ENCODE measurements at regions not wholly inside any gene's neighbourhood (a gene's known extent, or its start where the extent isn't known, plus 50 kb on each side); places are given as distances from the start of the nearest gene placed in this dataset.

GRCh38 chr18:29741461-29741860 is 1301.1 kb downstream of the DSC3 start:
- no peak overlapping the region for H3K4me2 ChIP-seq (ENCODE audit: low read depth, low read length, poor library complexity, severe bottlenecking)
- no peaks in the 10 kb centered on the region for H3K79me2 ChIP-seq (ENCODE audit: insufficient read depth, low read length)
- no peaks in the 10 kb centered on the region for H3K4me1 ChIP-seq (ENCODE audit: insufficient read depth, low read length, poor library complexity, severe bottlenecking)
- TF ChIP-seq EZH2phosphoT487 (IDR thresholded peaks at IDR 0.05; ENCODE audit: borderline replicate concordance) (no peak), CTCF (conservative IDR thresholded peaks at IDR 0.05; ENCODE audit: low read length) (no peak)
- no peaks in the 10 kb centered on the region for H3K9me3 ChIP-seq (ENCODE audit: insufficient read depth, low read depth, low read length)
- H2AFZ ChIP-seq (ENCODE audit: low read length): no peak overlapping the region
- H3K9me2 ChIP-seq (replicated peaks; ENCODE audit: low read depth, low read length): no peaks in the 10 kb centered on the region
- H3K36me3 ChIP-seq (ENCODE audit: insufficient read depth, low read length): no peaks in the 10 kb centered on the region
- H4K20me1 ChIP-seq (ENCODE audit: insufficient read depth, low read length, poor library complexity, severe bottlenecking): no peaks in the 10 kb centered on the region
- no peak overlapping the region for H3K9ac ChIP-seq (ENCODE audit: low read depth, low read length, poor library complexity, severe bottlenecking)
- no peaks in the 10 kb centered on the region for H3K27me3 ChIP-seq (ENCODE audit: insufficient read depth, low read length, poor library complexity, severe bottlenecking)
- no peaks in the 10 kb centered on the region for H3F3A ChIP-seq (ENCODE audit: low read depth)
- H3K4me3 ChIP-seq (ENCODE audit: low read length, poor library complexity, severe bottlenecking): no peak overlapping the region

GRCh38 chr18:29737620-29738019 is 1304.9 kb downstream of the DSC3 start:
- no peak overlapping the region for H3K4me3 ChIP-seq (ENCODE audit: low read length, poor library complexity, severe bottlenecking)
- no peaks in the 10 kb centered on the region for H3K9me3 ChIP-seq (ENCODE audit: insufficient read depth, low read depth, low read length)
- H3K36me3 ChIP-seq (ENCODE audit: insufficient read depth, low read length): no peaks in the 10 kb centered on the region
- H3K4me2 ChIP-seq (ENCODE audit: low read depth, low read length, poor library complexity, severe bottlenecking): no peak overlapping the region
- no peaks in the 10 kb centered on the region for H3K9me2 ChIP-seq (replicated peaks; ENCODE audit: low read depth, low read length)
- H4K20me1 ChIP-seq (ENCODE audit: insufficient read depth, low read length, poor library complexity, severe bottlenecking): no peaks in the 10 kb centered on the region
- no peaks in the 10 kb centered on the region for H3F3A ChIP-seq (ENCODE audit: low read depth)
- no peak for TF ChIP-seq EZH2phosphoT487 (IDR thresholded peaks at IDR 0.05; ENCODE audit: borderline replicate concordance)
- no peak for TF ChIP-seq CTCF (conservative IDR thresholded peaks at IDR 0.05; ENCODE audit: low read length)
- no peak overlapping the region for H3K9ac ChIP-seq (ENCODE audit: low read depth, low read length, poor library complexity, severe bottlenecking)
- H3K4me1 ChIP-seq (ENCODE audit: insufficient read depth, low read length, poor library complexity, severe bottlenecking): no peaks in the 10 kb centered on the region
- no peak overlapping the region for H2AFZ ChIP-seq (ENCODE audit: low read length)
- H3K27me3 ChIP-seq (ENCODE audit: insufficient read depth, low read length, poor library complexity, severe bottlenecking): no peaks in the 10 kb centered on the region
- no peaks in the 10 kb centered on the region for H3K79me2 ChIP-seq (ENCODE audit: insufficient read depth, low read length)

DNA sequence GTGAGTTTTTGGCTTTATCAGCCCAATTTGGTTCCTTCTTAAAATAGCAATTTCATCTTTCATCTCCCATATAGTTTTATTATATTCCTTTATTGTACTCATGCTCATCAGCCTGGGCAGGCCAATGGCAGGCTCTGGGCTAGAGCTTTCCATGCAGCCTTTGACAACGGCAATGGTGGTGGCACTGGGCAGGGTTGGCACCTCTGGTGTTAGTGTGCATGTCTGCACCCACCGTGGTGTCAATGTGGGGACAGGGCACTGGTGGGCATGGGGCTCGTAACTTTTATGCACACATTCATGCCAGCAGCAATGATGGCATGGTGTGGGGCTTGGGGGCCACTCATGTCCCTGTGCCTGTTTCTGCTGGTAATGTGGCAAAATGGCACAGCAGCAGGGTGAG is 1305.4 kb downstream of the DSC3 start:
- Histone ChIP-seq H4K20me1 (ENCODE audit: insufficient read depth, low read length, poor library complexity, severe bottlenecking) (no peaks in the 10 kb centered on the region), H2AFZ (ENCODE audit: low read length) (no peak overlapping the region), H3K4me3 (ENCODE audit: low read length, poor library complexity, severe bottlenecking) (no peak overlapping the region), H3K9ac (ENCODE audit: low read depth, low read length, poor library complexity, severe bottlenecking) (no peak overlapping the region), H3K9me3 (ENCODE audit: insufficient read depth, low read depth, low read length) (no peaks in the 10 kb centered on the region), H3K27me3 (ENCODE audit: insufficient read depth, low read length, poor library complexity, severe bottlenecking) (no peaks in the 10 kb centered on the region), H3K4me2 (ENCODE audit: low read depth, low read length, poor library complexity, severe bottlenecking) (no peak overlapping the region), H3F3A (ENCODE audit: low read depth) (no peaks in the 10 kb centered on the region), H3K4me1 (ENCODE audit: insufficient read depth, low read length, poor library complexity, severe bottlenecking) (no peaks in the 10 kb centered on the region), H3K79me2 (ENCODE audit: insufficient read depth, low read length) (no peaks in the 10 kb centered on the region), H3K36me3 (ENCODE audit: insufficient read depth, low read length) (no peaks in the 10 kb centered on the region), H3K9me2 (replicated peaks; ENCODE audit: low read depth, low read length) (no peaks in the 10 kb centered on the region)
- TF ChIP-seq CTCF (conservative IDR thresholded peaks at IDR 0.05; ENCODE audit: low read length) (no peak), EZH2phosphoT487 (IDR thresholded peaks at IDR 0.05; ENCODE audit: borderline replicate concordance) (no peak)
